ENCODE measurements at regions not wholly inside any gene's neighbourhood (a gene's known extent, or its start where the extent isn't known, plus 50 kb on each side); places are given as distances from the start of the nearest gene placed in this dataset.

GRCh38 chr2:2947406-2947805, 430.2 kb downstream of the EIPR1 start:
- H3K4me3 ChIP-seq = no peak overlapping the region
- POLR2A ChIA-PET = no interaction called here
- H3K36me3 ChIP-seq (ENCODE audit: control insufficient read depth in 2 of 2, insufficient read depth in 2 of 2, low read length in 1 of 2) = no peaks in the 10 kb centered on the region
- no peaks in the 10 kb centered on the region for H3K9me3 ChIP-seq (replicated peaks; ENCODE audit: control insufficient read depth, insufficient read depth, low read length)
- no peak for ATAC-seq
- no peak overlapping the region for H3K9ac ChIP-seq (ENCODE audit: control insufficient read depth, insufficient read depth, low read length)
- SMC1A ChIA-PET (ENCODE audit: uncharacterized antibody, unreplicated experiment) = no interaction called here
- no TSS peak for BruUV-seq (replicated peaks)
- H3K27me3 ChIP-seq (replicated peaks in 1 of 2; ENCODE audit: control insufficient read depth in 2 of 2, insufficient read depth in 2 of 2, low read length in 1 of 2) = no peaks in the 10 kb centered on the region; a peak in 1 of 4 replicates
- no peak overlapping the region for H2AFZ ChIP-seq (ENCODE audit: control insufficient read depth, low read depth, low read length)
- in situ Hi-C loops (cut with MboI) = no loop called here
- RAD21 ChIA-PET (ENCODE audit: unreplicated experiment) = no interaction called here
- CTCF ChIA-PET = no interaction called here
- intact Hi-C loops (cut with micrococcal nuclease; ENCODE audit: unreplicated experiment) = no loop called here
- DNase-seq (ENCODE audit: low read depth, low spot score) = no peak
- H3K79me2 ChIP-seq (ENCODE audit: control insufficient read depth, insufficient read depth, low read length) = no peaks in the 10 kb centered on the region
- H3K27ac ChIP-seq (ENCODE audit: control insufficient read depth, insufficient read depth) = no peak overlapping the region
- no peaks in the 10 kb centered on the region for H4K20me1 ChIP-seq (ENCODE audit: control insufficient read depth, insufficient read depth)
- H3K4me1 ChIP-seq (ENCODE audit: control insufficient read depth, insufficient read depth, low read length) = no peaks in the 10 kb centered on the region
- FAIRE-seq = no peak
- H3K4me2 ChIP-seq (ENCODE audit: control insufficient read depth, insufficient read depth) = no peak overlapping the region
- TF ChIP-seq, protein P1, sequence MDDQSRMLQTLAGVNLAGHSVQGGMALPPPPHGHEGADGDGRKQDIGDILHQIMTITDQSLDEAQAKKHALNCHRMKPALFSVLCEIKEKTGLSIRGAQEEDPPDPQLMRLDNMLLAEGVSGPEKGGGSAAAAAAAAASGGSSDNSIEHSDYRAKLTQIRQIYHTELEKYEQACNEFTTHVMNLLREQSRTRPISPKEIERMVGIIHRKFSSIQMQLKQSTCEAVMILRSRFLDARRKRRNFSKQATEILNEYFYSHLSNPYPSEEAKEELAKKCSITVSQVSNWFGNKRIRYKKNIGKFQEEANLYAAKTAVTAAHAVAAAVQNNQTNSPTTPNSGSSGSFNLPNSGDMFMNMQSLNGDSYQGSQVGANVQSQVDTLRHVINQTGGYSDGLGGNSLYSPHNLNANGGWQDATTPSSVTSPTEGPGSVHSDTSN (IDR thresholded peaks at IDR 0.05; ENCODE audit: insufficient replicate concordance, low read depth, low read length) = no peak
- no peak for TF ChIP-seq MTA3 (IDR thresholded peaks at IDR 0.05; ENCODE audit: borderline replicate concordance, low read length)
- TF ChIP-seq TCF7 (IDR thresholded peaks at IDR 0.05; ENCODE audit: borderline replicate concordance) = no peak
- no peak for TF ChIP-seq HDGF (IDR thresholded peaks at IDR 0.05)
- no peak for TF ChIP-seq SMAD1 (IDR thresholded peaks at IDR 0.05; ENCODE audit: low read depth, partially characterized antibody)
- no peak for TF ChIP-seq SIX5 (IDR thresholded peaks at IDR 0.05; ENCODE audit: low read depth, low read length, severe bottlenecking)
- no peak for TF ChIP-seq RB1 (IDR thresholded peaks at IDR 0.05; ENCODE audit: borderline replicate concordance)
- no peak for TF ChIP-seq HDAC2 (IDR thresholded peaks at IDR 0.05)
- no peak for TF ChIP-seq CREB1 (IDR thresholded peaks at IDR 0.05; ENCODE audit: low read depth)
- no peak for TF ChIP-seq BCLAF1 (IDR thresholded peaks at IDR 0.05)
- no peak for TF ChIP-seq SMC3 (IDR thresholded peaks at IDR 0.05; ENCODE audit: borderline replicate concordance, low read length)
- no peak for TF ChIP-seq PAX8 (IDR thresholded peaks at IDR 0.05)
- TF ChIP-seq, protein P2, sequence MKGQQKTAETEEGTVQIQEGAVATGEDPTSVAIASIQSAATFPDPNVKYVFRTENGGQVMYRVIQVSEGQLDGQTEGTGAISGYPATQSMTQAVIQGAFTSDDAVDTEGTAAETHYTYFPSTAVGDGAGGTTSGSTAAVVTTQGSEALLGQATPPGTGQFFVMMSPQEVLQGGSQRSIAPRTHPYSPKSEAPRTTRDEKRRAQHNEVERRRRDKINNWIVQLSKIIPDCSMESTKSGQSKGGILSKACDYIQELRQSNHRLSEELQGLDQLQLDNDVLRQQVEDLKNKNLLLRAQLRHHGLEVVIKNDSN (IDR thresholded peaks at IDR 0.05; ENCODE audit: borderline replicate concordance, extremely low read length, insufficient read depth, low read depth, low read length) = no peak
- TF ChIP-seq, protein P3, sequence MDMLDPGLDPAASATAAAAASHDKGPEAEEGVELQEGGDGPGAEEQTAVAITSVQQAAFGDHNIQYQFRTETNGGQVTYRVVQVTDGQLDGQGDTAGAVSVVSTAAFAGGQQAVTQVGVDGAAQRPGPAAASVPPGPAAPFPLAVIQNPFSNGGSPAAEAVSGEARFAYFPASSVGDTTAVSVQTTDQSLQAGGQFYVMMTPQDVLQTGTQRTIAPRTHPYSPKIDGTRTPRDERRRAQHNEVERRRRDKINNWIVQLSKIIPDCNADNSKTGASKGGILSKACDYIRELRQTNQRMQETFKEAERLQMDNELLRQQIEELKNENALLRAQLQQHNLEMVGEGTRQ (IDR thresholded peaks at IDR 0.05; ENCODE audit: borderline replicate concordance, low read depth, low read length) = no peak
- TF ChIP-seq YY1 (IDR thresholded peaks at IDR 0.05; ENCODE audit: low read depth, low read length) = no peak
- TF ChIP-seq, protein P4, sequence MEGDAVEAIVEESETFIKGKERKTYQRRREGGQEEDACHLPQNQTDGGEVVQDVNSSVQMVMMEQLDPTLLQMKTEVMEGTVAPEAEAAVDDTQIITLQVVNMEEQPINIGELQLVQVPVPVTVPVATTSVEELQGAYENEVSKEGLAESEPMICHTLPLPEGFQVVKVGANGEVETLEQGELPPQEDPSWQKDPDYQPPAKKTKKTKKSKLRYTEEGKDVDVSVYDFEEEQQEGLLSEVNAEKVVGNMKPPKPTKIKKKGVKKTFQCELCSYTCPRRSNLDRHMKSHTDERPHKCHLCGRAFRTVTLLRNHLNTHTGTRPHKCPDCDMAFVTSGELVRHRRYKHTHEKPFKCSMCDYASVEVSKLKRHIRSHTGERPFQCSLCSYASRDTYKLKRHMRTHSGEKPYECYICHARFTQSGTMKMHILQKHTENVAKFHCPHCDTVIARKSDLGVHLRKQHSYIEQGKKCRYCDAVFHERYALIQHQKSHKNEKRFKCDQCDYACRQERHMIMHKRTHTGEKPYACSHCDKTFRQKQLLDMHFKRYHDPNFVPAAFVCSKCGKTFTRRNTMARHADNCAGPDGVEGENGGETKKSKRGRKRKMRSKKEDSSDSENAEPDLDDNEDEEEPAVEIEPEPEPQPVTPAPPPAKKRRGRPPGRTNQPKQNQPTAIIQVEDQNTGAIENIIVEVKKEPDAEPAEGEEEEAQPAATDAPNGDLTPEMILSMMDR (IDR thresholded peaks at IDR 0.05 in 2 of 3, conservative IDR thresholded peaks at IDR 0.05 in 1 of 3; ENCODE audit: control insufficient read depth in 2 of 3, extremely low read depth in 1 of 3, insufficient read depth in 1 of 3, low read depth in 3 of 3, low read length in 3 of 3) = no peak

Data from GM12878 (cell line).